Muscle layer of colon (tissue), 2 donors: ENCODE measurements at regions not wholly inside any gene's neighbourhood (a gene's known extent, or its start where the extent isn't known, plus 50 kb on each side); places are given as distances from the start of the nearest gene placed in this dataset.

ENCODE experiments used
- H3K27ac ChIP-seq: one replicate; pipeline ENCODE4 v1.7.0; 2013; ENCODE audit warnings: low read depth, mild to moderate bottlenecking, low read length, moderate library complexity
- H3K27me3 ChIP-seq, 2 donors: one replicate each; pipeline ENCODE4 v1.7.0; 2013; ENCODE audit warnings: low read length in 2 of 2, mild to moderate bottlenecking in 2 of 2; ENCODE audit not compliant: insufficient read depth in 2 of 2, control insufficient read depth in 1 of 2
- H3K36me3 ChIP-seq: one replicate; pipeline ENCODE4 v1.7.0; 2013; ENCODE audit warnings: mild to moderate bottlenecking, low read length; ENCODE audit not compliant: insufficient read depth
- H3K4me1 ChIP-seq: one replicate; pipeline ENCODE4 v1.7.0; 2013; ENCODE audit warnings: mild to moderate bottlenecking, low read length; ENCODE audit not compliant: insufficient read depth
- H3K4me3 ChIP-seq, 2 donors: one replicate each; pipeline ENCODE4 v1.7.0; 2013; ENCODE audit warnings: low read length in 2 of 2, low read depth in 1 of 2, mild to moderate bottlenecking in 1 of 2, moderate library complexity in 1 of 2
- H3K9ac ChIP-seq: one replicate; pipeline ENCODE4 v1.7.0; 2013; ENCODE audit warnings: low read length
- H3K9me3 ChIP-seq: one replicate; pipeline ENCODE4 v1.7.0; 2013; ENCODE audit warnings: mild to moderate bottlenecking, low read length
- donor health status: abdominal sarcoma.
- donor health status: Adenocarcinoma of cecum.

DNA sequence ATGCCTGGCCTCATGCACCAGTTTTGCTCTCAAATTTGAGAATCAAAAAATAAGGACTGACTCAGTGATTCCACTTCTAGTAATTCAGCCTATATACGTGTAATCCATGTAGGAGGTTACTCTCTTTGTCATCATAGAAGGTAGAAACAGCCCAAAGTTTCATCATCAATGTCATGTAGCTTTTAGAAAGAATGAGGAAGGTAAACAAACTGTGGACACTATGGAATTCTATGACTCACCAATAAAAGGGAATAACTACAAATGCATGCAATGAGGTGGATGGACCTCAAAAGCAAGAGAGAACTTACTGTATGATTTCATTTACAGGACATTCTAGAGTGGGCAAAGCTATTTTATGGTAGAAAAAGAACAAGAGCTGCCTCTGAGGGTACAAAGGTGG is 93.2 kb upstream of the LRIG1 start:
- H3K9me3 ChIP-seq, result no peaks in the 10 kb centered on the region
- H3K4me1 ChIP-seq, result no peaks in the 10 kb centered on the region
- no peak overlapping the region for H3K9ac ChIP-seq
- H3K36me3 ChIP-seq, result no peaks in the 10 kb centered on the region
- no peaks in the 10 kb centered on the region for H3K27me3 ChIP-seq
- H3K27ac ChIP-seq, result no peak overlapping the region
- H3K4me3 ChIP-seq, result no peak overlapping the region

DNA sequence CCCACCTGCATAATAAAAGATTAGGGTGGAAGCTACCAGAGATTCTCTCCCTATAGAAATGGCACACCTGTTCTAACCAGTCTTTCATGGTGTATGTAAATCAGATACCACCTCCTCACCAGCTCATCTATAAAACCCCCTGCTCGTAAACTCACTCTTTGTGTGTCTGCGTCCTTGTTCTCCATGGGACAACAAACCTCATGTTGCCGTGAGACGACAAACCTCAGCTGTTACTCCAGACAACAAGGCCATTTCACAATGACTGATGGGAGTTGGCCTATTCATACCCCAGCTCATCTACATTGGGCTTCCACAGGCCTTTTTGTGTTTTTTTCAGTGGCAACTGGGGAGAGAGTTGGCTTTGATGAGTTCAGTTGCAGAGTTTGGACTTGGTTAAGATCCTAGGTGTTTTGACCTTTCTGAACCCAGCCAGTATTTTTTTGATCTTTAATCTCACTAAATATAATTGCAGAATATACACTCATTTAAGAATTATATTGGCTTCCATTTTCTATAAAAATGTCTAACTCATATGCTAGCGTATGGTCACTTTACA is 96.6 kb upstream of the LRIG1 start:
- H3K4me1 ChIP-seq, result no peaks in the 10 kb centered on the region
- H3K27ac ChIP-seq, result no peak overlapping the region
- H3K27me3 ChIP-seq, result no peaks in the 10 kb centered on the region
- H3K4me3 ChIP-seq, result no peak overlapping the region
- H3K9me3 ChIP-seq, result no peaks in the 10 kb centered on the region
- no peaks in the 10 kb centered on the region for H3K36me3 ChIP-seq
- H3K9ac ChIP-seq, result no peak overlapping the region

DNA sequence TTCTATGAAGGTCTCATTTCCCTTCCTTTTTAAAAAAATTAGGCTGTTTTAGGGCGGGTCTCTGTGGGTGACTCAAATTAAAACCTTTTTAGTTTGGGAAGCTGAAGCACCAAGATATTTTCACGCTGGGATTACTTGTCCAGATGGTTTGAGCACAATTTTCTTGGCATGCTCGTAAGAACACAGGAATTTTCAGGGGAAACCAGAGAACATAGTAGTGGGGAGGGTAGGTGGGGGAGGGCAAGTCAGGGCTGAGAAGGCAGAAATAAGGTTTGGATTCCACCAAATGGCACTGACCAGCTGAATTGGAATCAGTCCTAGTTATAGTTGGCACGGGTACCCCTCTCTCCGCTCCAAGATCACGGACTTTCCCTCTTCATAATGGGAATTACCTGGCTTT is 97.3 kb upstream of the LRIG1 start:
- H3K27me3 ChIP-seq, result no peaks in the 10 kb centered on the region
- no peak overlapping the region for H3K4me3 ChIP-seq
- no peaks in the 10 kb centered on the region for H3K36me3 ChIP-seq
- H3K9ac ChIP-seq, result no peak overlapping the region
- no peak overlapping the region for H3K27ac ChIP-seq
- no peaks in the 10 kb centered on the region for H3K9me3 ChIP-seq
- no peaks in the 10 kb centered on the region for H3K4me1 ChIP-seq

DNA sequence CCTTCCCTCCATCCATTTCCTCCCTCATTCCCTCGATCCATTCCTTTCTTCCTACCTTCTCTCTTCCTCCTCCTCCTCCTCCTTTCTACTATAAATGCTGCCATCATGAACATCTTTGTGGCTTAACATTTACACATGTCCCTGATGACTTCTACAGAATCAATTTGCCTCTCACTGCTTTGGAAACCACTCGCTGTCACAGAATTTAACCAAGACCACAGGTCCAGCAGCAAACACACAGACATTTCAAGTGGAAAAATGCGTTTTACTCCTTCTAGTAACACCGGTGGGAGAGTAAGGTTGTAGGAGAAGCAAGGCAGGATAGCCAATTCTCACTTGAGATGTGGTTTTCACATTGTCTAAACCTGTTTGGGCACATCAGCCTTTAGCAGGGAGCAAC is 101.4 kb upstream of the LRIG1 start:
- H3K27ac ChIP-seq, result no peak overlapping the region
- H3K4me1 ChIP-seq, result no peaks in the 10 kb centered on the region
- H3K9me3 ChIP-seq, result no peaks in the 10 kb centered on the region
- no peaks in the 10 kb centered on the region for H3K36me3 ChIP-seq
- H3K4me3 ChIP-seq, result no peak overlapping the region
- H3K27me3 ChIP-seq, result no peaks in the 10 kb centered on the region
- no peak overlapping the region for H3K9ac ChIP-seq

DNA sequence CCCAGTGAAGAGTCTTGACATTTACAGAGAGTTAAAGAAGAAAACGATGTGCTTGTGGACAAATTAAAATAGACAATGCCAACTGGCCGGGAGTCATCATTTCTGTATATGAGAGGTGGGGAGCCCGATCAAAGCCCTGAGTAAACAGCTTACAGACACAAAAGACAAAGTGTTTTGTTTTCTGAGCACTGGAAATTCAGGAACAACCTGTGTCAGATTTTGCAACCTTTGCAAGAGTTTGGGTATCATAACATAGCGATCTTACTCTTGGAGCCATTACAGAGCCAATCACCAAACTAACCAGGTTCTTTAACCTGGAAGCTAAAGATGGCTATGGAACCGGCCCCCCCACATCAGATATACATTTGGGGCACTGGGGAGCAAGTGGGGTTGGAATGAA is 101.9 kb upstream of the LRIG1 start:
- H3K27ac ChIP-seq, result no peak overlapping the region
- H3K4me1 ChIP-seq, result no peaks in the 10 kb centered on the region
- no peaks in the 10 kb centered on the region for H3K36me3 ChIP-seq
- no peaks in the 10 kb centered on the region for H3K9me3 ChIP-seq
- no peak overlapping the region for H3K4me3 ChIP-seq
- H3K9ac ChIP-seq, result no peak overlapping the region
- H3K27me3 ChIP-seq, result no peaks in the 10 kb centered on the region

DNA sequence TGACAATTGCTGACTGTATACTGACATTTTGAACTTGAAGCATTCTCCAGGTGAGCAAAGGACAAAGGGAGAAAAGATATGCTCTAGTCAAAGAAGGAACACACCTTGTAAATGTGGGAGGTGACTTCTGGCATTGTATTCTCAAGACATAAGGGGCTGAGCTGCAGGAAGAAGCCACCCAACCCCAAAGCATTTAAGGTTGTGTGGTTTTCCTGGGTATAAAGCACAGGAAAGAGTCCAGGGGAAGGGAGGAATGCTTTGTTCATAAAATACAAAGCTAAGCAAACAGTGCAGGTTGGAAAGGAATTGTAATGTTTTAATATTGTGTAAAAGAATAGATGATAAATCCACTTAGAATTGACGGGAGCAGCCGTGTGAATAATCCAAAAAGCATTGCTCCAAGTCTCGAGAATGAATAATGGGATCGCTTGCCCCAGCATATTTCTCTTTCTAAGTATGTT is 102.4 kb upstream of the LRIG1 start:
- H3K27ac ChIP-seq, result no peak overlapping the region
- no peaks in the 10 kb centered on the region for H3K4me1 ChIP-seq
- no peak overlapping the region for H3K9ac ChIP-seq
- H3K9me3 ChIP-seq, result no peaks in the 10 kb centered on the region
- H3K4me3 ChIP-seq, result no peak overlapping the region
- no peaks in the 10 kb centered on the region for H3K27me3 ChIP-seq
- H3K36me3 ChIP-seq, result no peaks in the 10 kb centered on the region

DNA sequence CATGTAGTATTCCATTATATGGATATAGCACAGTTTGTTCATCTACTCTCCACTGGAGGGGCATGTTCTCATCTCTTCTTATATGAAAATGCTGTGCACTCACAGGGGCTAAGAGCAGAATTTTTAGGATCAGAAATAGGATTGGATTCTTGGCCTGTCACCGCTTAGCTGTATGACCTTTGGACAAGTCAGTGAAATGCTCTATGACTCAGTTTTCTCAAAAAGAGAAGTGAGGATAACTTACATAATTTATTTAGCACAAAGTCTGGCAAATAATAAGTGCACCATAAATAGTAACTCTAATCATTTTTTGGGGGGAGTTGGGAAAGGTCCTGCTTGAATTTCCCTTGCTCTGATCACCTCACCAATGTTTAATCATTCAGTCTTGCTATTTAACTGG is 103.7 kb upstream of the LRIG1 start:
- H3K4me3 ChIP-seq, result no peak overlapping the region
- H3K27me3 ChIP-seq, result no peaks in the 10 kb centered on the region
- no peaks in the 10 kb centered on the region for H3K4me1 ChIP-seq
- no peak overlapping the region for H3K27ac ChIP-seq
- no peaks in the 10 kb centered on the region for H3K36me3 ChIP-seq
- no peak overlapping the region for H3K9ac ChIP-seq
- H3K9me3 ChIP-seq, result no peaks in the 10 kb centered on the region

DNA sequence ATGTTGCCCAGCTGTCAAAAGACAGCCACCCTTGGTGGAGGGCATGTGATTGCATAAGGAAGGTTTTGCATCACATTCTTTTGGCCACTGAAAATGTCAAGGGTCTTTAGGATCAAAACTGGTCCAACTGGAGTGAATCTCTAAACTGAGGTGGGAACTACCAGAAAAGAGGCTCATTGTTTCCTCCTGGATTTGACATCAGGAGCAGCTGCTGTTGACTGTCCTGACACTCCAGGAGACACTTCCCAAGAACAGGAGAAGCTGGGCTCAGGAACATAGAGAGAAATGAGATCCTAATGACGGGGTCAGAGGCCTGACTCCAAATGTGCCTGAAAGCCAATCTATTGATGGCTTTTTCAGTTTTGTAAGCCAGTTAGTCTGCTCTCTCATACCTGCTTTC is 105.3 kb upstream of the LRIG1 start:
- Histone ChIP-seq H3K9ac (no peak overlapping the region), H3K4me3 (no peak overlapping the region), H3K36me3 (no peaks in the 10 kb centered on the region), H3K4me1 (no peaks in the 10 kb centered on the region), H3K27me3 (no peaks in the 10 kb centered on the region), H3K9me3 (no peaks in the 10 kb centered on the region), H3K27ac (no peak overlapping the region)

DNA sequence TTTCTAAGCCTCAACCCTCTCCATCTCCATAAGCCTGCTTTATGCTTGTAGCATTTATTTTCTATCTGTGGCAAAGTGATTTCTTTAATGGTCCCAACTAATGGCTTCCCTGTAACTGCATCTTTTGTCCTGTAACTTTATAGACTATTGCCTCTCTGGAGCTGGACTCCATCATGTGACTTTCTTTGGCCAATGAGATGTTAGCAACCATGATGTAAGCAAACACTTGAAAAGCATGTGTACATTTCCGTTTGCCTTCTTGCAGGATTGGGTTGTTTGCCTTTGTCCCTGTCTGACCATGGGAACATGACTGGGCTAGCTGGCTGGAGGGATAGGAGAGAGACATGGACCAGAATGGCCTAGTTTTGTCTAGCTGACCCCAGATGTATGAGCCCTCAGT is 106.0 kb upstream of the LRIG1 start:
- H3K27ac ChIP-seq, result no peak overlapping the region
- no peak overlapping the region for H3K4me3 ChIP-seq
- H3K36me3 ChIP-seq, result no peaks in the 10 kb centered on the region

DNA sequence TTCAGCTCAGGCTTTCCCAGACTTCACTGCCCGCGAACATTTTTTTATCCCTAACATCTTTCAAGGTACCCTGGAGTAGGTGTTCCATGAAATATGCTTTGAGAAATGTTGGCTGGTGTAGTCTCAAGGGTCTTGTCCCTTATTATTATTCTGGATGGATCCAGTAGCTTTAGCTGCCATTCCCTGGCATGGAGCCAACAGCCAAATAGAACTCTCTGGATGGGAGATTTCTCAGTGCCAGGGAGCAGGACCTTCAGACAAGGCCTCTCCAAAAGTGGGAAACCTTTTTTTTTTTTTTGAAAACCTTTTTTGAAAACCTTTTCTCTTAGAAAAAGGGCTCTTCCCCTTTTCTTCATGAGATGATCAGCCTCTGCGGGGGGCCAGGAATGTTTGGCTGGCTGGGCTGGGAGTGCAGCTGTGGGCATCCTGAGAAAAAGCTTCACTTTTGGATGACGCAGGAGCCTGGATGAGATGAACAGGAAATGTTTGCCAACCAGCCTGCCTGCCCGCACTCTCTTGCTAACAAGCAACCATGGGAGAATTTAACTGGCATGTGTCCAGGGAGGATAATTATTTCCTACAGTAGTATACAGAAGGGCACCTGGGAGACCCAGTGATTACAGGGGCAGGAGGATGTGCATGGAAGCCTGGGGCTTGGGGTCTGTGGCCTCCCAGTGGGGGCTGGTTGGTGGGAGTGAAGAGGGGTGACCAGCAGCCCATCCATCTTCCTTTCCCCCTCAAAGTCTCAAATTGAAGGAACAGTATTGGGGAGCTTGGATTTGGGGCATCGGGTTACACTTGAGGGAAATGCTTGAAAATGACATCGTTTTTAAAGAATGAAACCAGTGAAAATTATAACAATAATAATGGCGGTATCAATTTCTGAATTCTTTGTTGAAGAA is 109.1 kb upstream of the LRIG1 start:
- Histone ChIP-seq H3K27ac (no peak overlapping the region), H3K36me3 (no peaks in the 10 kb centered on the region), H3K9me3 (no peaks in the 10 kb centered on the region), H3K9ac (no peak overlapping the region), H3K27me3 (no peaks in the 10 kb centered on the region), H3K4me3 (no peak overlapping the region), H3K4me1 (no peaks in the 10 kb centered on the region)

More for the DNA sequence above, 106.0 kb upstream of the LRIG1 start:
- no peak overlapping the region for H3K9ac ChIP-seq
- no peaks in the 10 kb centered on the region for H3K9me3 ChIP-seq
- H3K4me1 ChIP-seq, result no peaks in the 10 kb centered on the region
- H3K27me3 ChIP-seq, result no peaks in the 10 kb centered on the region

DNA sequence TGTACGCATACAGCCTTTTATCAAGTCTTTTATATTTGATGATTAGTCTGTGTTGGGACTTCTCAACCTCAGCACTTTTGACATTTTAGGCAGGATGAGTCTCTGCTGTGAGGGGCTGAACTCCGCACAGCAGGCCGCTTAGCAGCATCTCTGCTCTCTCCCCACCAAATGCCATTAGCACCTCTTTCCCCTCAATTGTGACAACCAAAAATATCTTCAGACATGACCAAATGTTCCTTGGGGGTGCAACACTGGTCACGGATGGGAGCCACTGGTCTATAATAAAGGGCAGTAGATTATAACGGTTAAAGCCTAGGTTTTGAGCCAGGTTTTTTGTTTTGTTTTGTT is 109.7 kb upstream of the LRIG1 start:
- Histone ChIP-seq H3K9me3 (no peaks in the 10 kb centered on the region), H3K9ac (no peak overlapping the region), H3K27me3 (no peaks in the 10 kb centered on the region), H3K36me3 (no peaks in the 10 kb centered on the region), H3K27ac (no peak overlapping the region), H3K4me3 (no peak overlapping the region), H3K4me1 (peaks cover 2% of the 10 kb centered on the region)
